D721Med (cell line): ENCODE measurements at regions not wholly inside any gene's neighbourhood (a gene's known extent, or its start where the extent isn't known, plus 50 kb on each side); places are given as distances from the start of the nearest gene placed in this dataset.
A peak's percentile ranks its signal among the peaks of the same experiment; 100 is the strongest.

Experiments used
- DNase-seq: peaks from one replicate; pipeline ENCODE4 v3.0.0; 2011; ENCODE audit warnings: low spot score; ENCODE audit not compliant: insufficient read length
- FAIRE-seq: peaks from 2 replicates; lab custom pipeline; 2011; peaks lifted over from hg19 to GRCh38; lab: Jason Lieb, UNC
- TF ChIP-seq, protein P1 (sequence below): IDR thresholded peaks from 2 replicates; pipeline ENCODE4 v1.5.1; 2012; ENCODE audit warnings: mild to moderate bottlenecking, control low read depth; ENCODE audit not compliant: insufficient read depth; ENCODE audit errors: missing control alignments

DNA sequence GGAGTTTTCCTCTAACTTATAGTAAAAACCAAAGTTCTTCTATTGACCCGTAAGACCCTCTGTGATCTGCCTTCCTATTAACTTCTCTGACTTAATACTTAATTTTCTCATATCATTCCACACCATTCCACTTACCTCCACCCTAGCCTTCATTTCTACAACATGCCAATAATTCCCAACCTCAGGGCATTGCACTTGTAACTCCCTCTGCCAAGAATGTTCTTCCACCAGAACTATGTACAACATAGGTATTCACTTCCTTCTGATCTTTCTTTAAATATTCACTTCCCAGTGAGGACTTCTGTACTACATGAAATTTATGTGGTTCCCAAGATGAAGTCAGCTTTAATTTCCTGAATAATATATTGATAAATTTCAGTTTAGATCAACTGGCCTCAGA is 531.7 kb downstream of the LRFN5 start:
- TF ChIP-seq, protein P1, sequence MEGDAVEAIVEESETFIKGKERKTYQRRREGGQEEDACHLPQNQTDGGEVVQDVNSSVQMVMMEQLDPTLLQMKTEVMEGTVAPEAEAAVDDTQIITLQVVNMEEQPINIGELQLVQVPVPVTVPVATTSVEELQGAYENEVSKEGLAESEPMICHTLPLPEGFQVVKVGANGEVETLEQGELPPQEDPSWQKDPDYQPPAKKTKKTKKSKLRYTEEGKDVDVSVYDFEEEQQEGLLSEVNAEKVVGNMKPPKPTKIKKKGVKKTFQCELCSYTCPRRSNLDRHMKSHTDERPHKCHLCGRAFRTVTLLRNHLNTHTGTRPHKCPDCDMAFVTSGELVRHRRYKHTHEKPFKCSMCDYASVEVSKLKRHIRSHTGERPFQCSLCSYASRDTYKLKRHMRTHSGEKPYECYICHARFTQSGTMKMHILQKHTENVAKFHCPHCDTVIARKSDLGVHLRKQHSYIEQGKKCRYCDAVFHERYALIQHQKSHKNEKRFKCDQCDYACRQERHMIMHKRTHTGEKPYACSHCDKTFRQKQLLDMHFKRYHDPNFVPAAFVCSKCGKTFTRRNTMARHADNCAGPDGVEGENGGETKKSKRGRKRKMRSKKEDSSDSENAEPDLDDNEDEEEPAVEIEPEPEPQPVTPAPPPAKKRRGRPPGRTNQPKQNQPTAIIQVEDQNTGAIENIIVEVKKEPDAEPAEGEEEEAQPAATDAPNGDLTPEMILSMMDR = no peak
- DNase-seq (no peak), FAIRE-seq (no peak)

DNA sequence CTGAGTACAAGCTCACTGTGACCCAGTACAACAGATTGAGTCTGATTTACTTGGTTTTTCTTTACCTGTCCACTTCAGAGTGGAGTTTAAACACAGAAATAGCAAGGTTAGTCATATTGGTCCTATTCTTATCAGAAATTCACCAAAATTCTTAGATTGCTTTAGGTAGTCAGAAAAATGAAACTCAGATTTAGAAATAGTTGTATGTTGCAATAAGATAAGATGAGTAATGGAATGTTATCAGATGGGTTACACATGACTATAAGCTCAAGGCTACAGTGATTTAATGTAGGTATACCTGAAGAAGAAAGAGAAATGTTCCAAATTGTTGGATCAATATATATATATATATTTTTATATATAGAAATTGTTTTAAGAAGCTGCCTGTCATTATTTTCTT is 524.1 kb downstream of the LRFN5 start:
- DNase-seq (no peak), FAIRE-seq (no peak)
- TF ChIP-seq, protein P1 = no peak

DNA sequence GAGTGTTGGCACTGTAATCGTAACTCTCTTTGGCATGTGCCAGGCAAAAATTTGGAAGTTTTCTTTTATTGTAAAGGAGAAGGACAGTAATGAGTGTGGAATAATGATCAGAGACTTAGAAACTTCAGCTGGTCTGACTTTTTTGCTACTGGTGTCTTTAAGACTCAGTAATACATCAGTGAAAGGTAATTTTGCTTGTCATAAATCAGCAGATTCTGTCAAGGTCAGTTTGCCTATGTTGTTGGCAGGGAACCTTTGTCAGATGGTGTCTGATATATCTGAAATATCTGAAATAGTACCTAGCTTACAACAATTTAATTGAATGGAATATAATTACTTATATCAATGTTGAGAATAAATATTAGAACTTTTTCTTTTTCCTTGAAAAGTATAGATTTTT is 516.9 kb downstream of the LRFN5 start:
- no peak for FAIRE-seq
- no peak for DNase-seq
- TF ChIP-seq, protein P1 = no peak

DNA sequence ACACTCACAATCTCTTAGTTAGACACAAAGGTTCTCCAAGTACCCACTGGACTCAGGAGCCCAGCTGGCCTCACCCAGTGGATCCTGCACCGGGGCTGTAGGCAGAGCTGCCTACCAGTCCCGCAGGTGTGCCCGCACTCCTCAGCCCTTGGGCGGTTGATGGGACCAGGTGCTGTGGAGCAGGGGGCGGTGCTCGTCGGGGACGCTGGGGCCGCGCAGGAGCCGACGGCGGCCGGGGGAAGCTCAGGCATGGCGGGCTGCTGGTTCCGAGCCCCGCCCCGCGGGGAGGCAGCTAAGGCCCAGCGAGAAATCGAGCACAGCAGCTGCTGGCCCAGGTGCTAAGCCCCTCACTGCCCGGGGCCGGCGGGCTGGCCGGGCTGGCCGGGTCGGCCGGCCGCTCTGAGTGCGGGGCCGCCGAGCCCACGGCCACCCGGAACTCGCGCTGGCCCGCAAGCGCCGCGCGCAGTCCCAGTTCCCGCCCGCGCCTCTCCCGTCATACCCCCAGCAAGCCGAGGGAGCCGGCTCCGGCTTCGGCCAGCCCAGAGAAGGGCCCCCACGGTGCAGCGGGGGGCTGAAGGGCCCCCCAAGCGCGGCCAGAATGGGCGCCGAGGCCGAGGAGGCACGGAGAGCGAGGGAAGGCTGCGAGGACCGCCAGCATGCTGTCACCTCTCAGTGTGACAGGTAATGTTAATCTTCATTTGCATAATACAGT is 506.8 kb downstream of the LRFN5 start:
- DNase-seq (no peak), FAIRE-seq (no peak)
- TF ChIP-seq, protein P1 = no peak

DNA sequence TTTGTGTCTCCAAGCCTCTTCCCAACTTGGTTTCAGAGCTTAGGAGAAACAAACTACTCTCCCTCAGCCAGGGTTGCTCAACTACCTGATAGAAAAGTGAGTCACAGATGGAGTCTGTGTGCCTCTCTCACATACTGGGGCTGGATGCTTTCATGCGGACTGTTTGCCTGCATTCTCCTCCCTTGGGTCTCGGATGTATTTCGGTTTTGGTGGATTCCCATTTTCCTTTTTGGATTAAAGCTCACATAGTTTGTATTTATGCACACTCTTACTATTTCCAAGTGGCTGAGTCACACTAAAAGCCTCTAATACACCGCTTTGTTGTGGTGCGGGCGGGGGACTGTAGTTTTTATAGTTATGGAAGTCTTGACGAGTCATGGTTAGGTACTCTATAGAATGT is 505.4 kb downstream of the LRFN5 start:
- DNase-seq (no peak), FAIRE-seq (no peak)
- TF ChIP-seq, protein P1 = no peak

DNA sequence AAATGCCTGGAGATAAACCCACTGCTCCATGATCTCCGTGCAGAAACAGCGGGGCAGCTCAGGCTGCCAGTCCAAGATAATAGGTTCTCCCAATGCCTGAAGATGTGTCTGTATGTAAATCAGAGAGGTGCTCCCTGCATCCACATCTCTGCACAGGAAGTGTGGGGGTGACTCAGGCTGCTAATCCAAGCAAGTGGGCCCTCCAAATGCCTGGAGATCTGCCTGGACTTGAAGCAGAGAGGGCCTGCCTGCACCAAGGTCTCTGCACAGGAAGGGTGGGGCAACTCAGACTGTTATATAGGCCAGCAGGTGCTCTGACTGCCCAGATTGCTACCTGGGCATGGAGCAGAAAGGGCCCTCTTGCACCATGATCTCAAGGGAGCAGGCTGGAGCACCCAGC is 504.7 kb downstream of the LRFN5 start:
- FAIRE-seq (no peak), DNase-seq (no peak)
- TF ChIP-seq, protein P1 = no peak

DNA sequence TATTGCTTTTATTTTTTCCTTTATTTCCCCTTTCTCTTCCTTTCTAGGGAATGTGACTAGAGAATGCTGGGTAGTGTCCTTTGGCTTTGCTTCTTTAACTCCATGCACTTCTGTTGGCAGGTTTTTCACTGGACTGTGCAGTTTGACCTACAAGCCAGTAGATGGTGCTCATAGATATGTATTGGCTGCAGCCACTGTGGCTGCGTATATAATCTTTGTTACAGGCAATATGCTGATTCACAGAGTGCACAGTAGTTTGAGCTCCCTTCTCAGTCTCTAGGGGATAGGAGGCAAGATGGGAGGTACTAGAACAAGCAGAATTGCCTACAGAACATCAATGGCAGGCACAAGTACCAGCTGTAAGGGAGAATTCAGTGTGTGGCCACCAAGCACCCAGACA is 503.5 kb downstream of the LRFN5 start:
- DNase-seq (no peak), FAIRE-seq (no peak)
- TF ChIP-seq, protein P1 = peak; percentile 34
